ENCODE measurements at regions not wholly inside any gene's neighbourhood (a gene's known extent, or its start where the extent isn't known, plus 50 kb on each side); places are given as distances from the start of the nearest gene placed in this dataset.
"Not testable (repeated sequence)": the region's sequence is repeated elsewhere in the genome, so short reads cannot be mapped to it uniquely, and the experiment has no call there.

DNA sequence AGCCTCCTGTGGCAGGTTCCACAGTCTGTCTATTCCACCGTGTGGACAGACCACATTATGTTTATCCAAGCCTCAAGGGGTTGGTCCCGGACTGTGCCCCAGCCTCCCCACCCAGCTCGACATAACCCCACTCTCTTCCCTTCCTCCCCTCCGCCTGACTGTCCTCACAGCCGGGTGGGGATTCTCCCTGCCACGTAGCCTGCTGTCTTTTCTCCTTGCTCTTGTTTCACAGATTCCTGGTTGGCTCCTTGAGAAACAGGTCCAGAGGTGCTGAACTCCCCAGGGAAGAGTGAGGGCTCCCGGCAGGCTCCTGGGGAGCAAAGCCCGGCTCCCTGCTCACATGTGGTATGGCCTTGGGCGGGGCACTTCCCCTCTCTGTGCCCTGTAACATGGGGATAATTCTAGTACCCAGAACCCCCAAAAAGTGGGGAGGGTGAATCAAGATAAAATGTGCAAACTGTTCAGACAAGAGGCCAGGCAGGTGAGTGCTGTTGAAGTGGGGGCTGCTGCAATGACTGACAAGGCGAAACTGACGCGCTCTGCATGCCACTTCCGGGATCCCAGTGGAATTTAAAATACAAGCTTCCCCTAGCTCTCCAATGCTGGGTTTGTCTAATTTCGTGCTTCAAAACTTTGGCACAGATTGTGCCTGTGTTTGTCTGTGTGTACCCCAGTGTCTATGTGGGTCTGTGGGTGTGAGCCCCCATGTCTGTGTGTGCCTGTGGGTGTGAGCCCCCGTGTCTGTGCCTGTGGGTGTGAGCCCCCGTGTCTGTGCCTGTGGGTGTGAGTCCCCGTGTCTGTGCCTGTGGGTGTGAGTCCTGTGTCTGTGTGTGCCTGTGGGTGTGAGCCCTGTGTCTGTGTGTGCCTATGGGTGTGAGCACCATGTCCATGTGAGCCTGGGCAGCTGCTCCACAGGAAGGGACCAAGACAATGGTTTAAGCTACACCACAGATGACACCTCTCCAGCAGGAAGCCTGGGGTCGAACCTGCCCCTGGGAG, 160.6 kb upstream of the IQSEC1 start:
- TF ChIP-seq, protein P1, sequence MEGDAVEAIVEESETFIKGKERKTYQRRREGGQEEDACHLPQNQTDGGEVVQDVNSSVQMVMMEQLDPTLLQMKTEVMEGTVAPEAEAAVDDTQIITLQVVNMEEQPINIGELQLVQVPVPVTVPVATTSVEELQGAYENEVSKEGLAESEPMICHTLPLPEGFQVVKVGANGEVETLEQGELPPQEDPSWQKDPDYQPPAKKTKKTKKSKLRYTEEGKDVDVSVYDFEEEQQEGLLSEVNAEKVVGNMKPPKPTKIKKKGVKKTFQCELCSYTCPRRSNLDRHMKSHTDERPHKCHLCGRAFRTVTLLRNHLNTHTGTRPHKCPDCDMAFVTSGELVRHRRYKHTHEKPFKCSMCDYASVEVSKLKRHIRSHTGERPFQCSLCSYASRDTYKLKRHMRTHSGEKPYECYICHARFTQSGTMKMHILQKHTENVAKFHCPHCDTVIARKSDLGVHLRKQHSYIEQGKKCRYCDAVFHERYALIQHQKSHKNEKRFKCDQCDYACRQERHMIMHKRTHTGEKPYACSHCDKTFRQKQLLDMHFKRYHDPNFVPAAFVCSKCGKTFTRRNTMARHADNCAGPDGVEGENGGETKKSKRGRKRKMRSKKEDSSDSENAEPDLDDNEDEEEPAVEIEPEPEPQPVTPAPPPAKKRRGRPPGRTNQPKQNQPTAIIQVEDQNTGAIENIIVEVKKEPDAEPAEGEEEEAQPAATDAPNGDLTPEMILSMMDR (IDR thresholded peaks at IDR 0.05; ENCODE audit: borderline replicate concordance, insufficient read depth, low read depth, low read length), result no peak
- H3K4me3 ChIP-seq (ENCODE audit: low read depth, low read length), result no peak overlapping the region

- H3K4me3 ChIP-seq (ENCODE audit: low read depth, low read length), result no peak overlapping the region
- TF ChIP-seq, protein P1 (IDR thresholded peaks at IDR 0.05; ENCODE audit: borderline replicate concordance, insufficient read depth, low read depth, low read length), result no peak
These were observed 158.8 kb upstream of the IQSEC1 start for GRCh38 chr3:13231781-13232666.

- TF ChIP-seq, protein P1 (IDR thresholded peaks at IDR 0.05; ENCODE audit: borderline replicate concordance, insufficient read depth, low read depth, low read length), result peak; percentile 68
- no peak overlapping the region for H3K4me3 ChIP-seq (ENCODE audit: low read depth, low read length)
These were observed 156.2 kb upstream of the IQSEC1 start for GRCh38 chr3:13229273-13229949.

DNA sequence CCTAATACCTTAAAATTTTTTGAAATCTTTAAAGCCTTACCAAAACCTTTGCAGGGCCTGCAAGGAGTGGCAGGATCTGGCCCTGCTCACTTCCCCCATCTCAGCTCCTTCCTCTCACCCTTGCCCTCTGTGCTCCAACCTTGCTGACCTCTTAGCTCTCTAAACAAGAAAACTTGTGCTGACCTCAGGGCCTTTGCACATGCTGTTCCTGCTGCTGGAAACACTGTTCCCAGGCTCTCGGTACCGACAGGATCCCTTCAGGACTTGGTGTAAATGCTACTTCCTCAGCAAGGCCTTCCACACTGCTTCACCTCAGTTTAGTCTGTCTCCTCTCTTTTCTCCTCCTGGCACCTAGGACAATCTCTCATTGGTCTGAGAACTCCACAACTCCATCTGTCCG, 155.4 kb upstream of the IQSEC1 start:
- H3K4me3 ChIP-seq (ENCODE audit: low read depth, low read length), result no peak overlapping the region
- TF ChIP-seq, protein P1 (IDR thresholded peaks at IDR 0.05; ENCODE audit: borderline replicate concordance, insufficient read depth, low read depth, low read length), result no peak

- not testable (repeated sequence) for H3K4me3 ChIP-seq (ENCODE audit: low read depth, low read length)
These were observed 154.9 kb upstream of the IQSEC1 start for GRCh38 chr3:13228169-13228568.

DNA sequence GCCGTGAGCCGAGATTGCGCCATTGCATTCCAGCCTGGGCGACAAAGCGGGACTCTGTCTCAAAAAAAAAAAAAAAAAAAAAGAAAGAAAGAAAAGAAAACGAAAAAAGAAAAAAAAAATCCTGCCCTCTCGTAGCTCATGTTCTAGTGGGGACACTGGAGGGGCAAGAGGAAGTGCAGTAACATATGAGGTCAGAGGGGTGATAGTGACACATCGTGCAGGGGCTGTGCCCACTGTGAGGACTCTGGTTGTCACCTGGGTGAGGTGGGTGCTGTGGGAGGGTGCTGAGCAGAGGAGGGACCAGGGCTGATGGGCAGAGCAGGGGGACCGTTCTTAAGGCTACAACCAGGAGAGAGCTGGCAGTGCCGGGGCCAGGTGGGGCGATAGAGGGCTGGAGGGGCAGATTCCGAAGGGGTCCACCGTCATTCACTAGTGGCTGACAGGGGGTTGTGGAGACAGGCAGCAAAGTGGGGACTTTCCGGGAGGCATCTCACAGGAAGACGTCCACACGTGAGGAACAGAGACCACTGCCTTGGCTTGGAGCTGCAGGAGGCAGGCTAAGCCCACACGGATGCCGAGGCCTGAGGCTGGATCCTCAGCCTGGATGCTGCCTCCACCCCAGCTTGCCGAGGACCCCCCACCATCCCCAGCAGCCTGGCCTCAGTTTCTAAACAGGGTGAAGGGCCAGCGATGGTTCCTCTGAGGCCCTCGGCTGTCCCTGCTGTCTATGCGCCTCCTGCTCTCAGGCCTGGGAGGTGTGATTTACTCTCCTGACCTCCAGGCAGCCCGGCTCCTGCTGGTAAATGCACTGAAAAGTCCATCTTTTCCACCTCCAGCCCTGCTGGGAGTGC, 154.3 kb upstream of the IQSEC1 start:
- no peak overlapping the region for H3K4me3 ChIP-seq (ENCODE audit: low read depth, low read length)
- TF ChIP-seq, protein P1 (IDR thresholded peaks at IDR 0.05; ENCODE audit: borderline replicate concordance, insufficient read depth, low read depth, low read length), result no peak
